ENCODE measurements at regions not wholly inside any gene's neighbourhood (a gene's known extent, or its start where the extent isn't known, plus 50 kb on each side); places are given as distances from the start of the nearest gene placed in this dataset.

GRCh38 chr2:53569957-53570727 is 197.5 kb upstream of the CHAC2 start:
- no peak for TF ChIP-seq CTCF (IDR thresholded peaks at IDR 0.05; ENCODE audit: low read length)
- TF ChIP-seq EZH2 (optimal IDR thresholded peaks at IDR 0.05; ENCODE audit: low read depth, low read length): no peak
- no peak for TF ChIP-seq EZH2phosphoT487 (IDR thresholded peaks at IDR 0.05; ENCODE audit: low read length)
